ENCODE measurements at regions not wholly inside any gene's neighbourhood (a gene's known extent, or its start where the extent isn't known, plus 50 kb on each side); places are given as distances from the start of the nearest gene placed in this dataset.

DNA sequence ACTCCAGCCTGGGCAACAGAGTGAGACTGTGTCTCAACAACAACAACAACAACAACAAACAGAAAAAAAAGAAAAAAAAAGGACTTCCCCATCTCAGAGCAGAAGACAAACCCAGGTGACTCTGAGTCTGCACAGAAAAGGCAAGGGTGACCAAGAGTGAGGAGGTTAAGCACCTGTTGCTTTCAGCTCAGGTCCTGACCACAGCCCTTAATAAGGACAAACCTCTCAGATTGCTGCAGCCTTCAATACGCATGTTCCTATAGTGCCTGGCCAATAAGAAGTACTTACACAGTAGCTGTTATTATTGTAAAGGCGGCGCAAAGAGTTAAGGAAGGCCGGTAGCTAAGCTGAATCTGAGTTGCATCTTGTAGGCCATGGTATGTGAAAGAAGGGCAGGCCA, 102.3 kb upstream of the MSX2 start:
- intact Hi-C loops (cut with DNase I) = no loop called here
- no peak for ATAC-seq
- Histone ChIP-seq H3K36me3 (ENCODE audit: insufficient read depth in 1 of 2, low read depth in 1 of 2) (no peaks in the 10 kb centered on the region), H3K4me1 (no peaks in the 10 kb centered on the region), H3K27ac (no peak overlapping the region), H3K9me3 (no peaks in the 10 kb centered on the region), H3K27me3 (ENCODE audit: insufficient read depth in 3 of 3, low read length in 2 of 3) (no peaks in the 10 kb centered on the region), H3K4me3 (no peak overlapping the region)
- 95 to 98% (median 96%) methylated on average over 4 of the region's 4 CpGs for WGBS, 3 donors
- TF ChIP-seq, protein P1, sequence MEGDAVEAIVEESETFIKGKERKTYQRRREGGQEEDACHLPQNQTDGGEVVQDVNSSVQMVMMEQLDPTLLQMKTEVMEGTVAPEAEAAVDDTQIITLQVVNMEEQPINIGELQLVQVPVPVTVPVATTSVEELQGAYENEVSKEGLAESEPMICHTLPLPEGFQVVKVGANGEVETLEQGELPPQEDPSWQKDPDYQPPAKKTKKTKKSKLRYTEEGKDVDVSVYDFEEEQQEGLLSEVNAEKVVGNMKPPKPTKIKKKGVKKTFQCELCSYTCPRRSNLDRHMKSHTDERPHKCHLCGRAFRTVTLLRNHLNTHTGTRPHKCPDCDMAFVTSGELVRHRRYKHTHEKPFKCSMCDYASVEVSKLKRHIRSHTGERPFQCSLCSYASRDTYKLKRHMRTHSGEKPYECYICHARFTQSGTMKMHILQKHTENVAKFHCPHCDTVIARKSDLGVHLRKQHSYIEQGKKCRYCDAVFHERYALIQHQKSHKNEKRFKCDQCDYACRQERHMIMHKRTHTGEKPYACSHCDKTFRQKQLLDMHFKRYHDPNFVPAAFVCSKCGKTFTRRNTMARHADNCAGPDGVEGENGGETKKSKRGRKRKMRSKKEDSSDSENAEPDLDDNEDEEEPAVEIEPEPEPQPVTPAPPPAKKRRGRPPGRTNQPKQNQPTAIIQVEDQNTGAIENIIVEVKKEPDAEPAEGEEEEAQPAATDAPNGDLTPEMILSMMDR (IDR thresholded peaks at IDR 0.05) = no peak
- DNase-seq = no peak

DNA sequence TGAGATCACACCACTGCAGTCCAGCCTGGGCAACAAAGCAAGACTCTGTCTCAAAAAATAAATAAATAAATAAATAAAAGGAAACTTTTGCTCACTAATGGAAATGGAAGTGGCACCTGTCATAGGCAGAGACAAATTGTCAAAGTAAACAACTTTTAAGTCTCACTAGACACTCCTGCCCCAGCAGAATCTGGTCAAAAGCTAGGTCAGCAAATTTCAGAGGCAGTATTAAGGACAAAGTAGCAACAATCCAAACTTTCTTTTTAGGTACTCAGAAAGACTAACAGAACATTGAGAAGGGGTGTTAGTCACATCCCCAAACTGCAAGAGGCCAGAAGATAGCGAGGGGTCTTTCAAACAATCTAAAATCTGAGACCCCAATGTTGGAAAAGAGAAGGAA, 101.4 kb upstream of the MSX2 start:
- Histone ChIP-seq H3K9me3 (no peaks in the 10 kb centered on the region), H3K4me3 (no peak overlapping the region), H3K36me3 (ENCODE audit: insufficient read depth in 1 of 2, low read depth in 1 of 2) (no peaks in the 10 kb centered on the region), H3K27me3 (ENCODE audit: insufficient read depth in 3 of 3, low read length in 2 of 3) (no peaks in the 10 kb centered on the region), H3K27ac (no peak overlapping the region), H3K4me1 (no peaks in the 10 kb centered on the region)
- WGBS, 3 donors = 85 to 100% (median 92%) methylated on average over 1 of the region's 1 CpG
- no peak for ATAC-seq
- intact Hi-C loops (cut with DNase I) = no loop called here
- no peak for DNase-seq
- TF ChIP-seq, protein P1 (IDR thresholded peaks at IDR 0.05) = no peak

- H3K9me3 ChIP-seq = no peaks in the 10 kb centered on the region
- H3K4me3 ChIP-seq = no peak overlapping the region
- DNase-seq = no peak
- intact Hi-C loops (cut with DNase I) = no loop called here
- no peaks in the 10 kb centered on the region for H3K36me3 ChIP-seq (ENCODE audit: insufficient read depth in 1 of 2, low read depth in 1 of 2)
- H3K27ac ChIP-seq = no peak overlapping the region
- H3K27me3 ChIP-seq (ENCODE audit: insufficient read depth in 3 of 3, low read length in 2 of 3) = no peaks in the 10 kb centered on the region
- no peaks in the 10 kb centered on the region for H3K4me1 ChIP-seq
- ATAC-seq = no peak
- TF ChIP-seq, protein P1 (IDR thresholded peaks at IDR 0.05) = no peak
- 59 to 66% (median 62%) methylated on average over 7 of the region's 7 CpGs for WGBS, 3 donors
Observed at GRCh38 chr5:174623433-174624019, 100.9 kb upstream of the MSX2 start.

DNA sequence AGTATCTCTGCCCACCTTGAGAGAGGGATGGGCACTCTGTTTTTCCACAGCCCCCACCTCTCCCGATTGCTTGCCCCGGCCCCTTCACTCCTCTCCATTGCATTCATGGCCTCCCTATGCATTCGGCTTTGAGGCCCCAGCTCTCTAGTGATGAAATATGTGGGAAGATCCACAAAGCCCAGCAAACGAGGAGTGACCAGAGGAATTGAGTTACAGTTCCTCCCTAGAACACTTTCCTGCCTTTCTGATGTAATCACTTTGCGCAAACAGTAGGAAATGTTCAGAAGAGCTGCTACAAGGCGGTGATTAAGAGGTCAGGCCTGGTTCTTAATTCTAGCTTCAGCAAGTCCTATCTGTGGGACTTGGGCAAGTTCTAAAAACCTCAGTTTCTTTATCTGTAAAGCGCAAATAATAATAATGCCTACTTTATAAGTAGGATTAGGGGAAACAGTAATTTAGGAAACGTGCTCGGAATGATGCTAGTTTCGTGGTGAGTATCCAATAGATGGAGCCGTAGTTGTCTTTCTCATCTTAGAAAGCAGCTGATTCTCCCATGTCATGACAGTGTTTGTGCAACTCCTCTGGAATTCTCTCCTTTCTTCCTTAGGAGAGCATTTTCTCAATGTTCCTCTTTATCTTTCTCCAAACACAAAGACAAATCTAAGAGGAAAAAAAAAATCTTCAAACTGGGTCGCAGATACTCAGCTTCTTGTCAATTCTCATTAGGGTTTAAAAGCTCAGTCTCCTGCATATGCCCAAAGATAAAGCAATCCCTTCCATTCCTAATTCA, 99.5 kb upstream of the MSX2 start:
- H3K9me3 ChIP-seq = no peaks in the 10 kb centered on the region
- 86 to 88% (median 87%) methylated on average over 12 of the region's 12 CpGs for whole genome bisulfite sequencing, 3 donors
- TF ChIP-seq, protein P1 (IDR thresholded peaks at IDR 0.05) = no peak
- intact Hi-C loops (cut with DNase I) = no loop called here
- no peaks in the 10 kb centered on the region for H3K4me1 ChIP-seq
- DNase-seq = no peak
- ATAC-seq = no peak
- H3K36me3 ChIP-seq (ENCODE audit: insufficient read depth in 1 of 2, low read depth in 1 of 2) = no peaks in the 10 kb centered on the region
- no peak overlapping the region for H3K4me3 ChIP-seq
- no peak overlapping the region for H3K27ac ChIP-seq
- H3K27me3 ChIP-seq (ENCODE audit: insufficient read depth in 3 of 3, low read length in 2 of 3) = no peaks in the 10 kb centered on the region

All from psoas muscle (tissue), 7 donors.